HG03108 (cell line): ENCODE measurements at regions not wholly inside any gene's neighbourhood (a gene's known extent, or its start where the extent isn't known, plus 50 kb on each side); places are given as distances from the start of the nearest gene placed in this dataset.

Experiments used
- ATAC-seq: cut with Tn5 transposase; IDR thresholded peaks from one replicate; pipeline ENCODE4 v1.9.1; 2021; ENCODE audit warnings: moderate library complexity; ENCODE audit not compliant: unreplicated experiment

GRCh38 chr9:79280691-79281090, 291.1 kb upstream of the TLE4 start:
- no peak for ATAC-seq

DNA sequence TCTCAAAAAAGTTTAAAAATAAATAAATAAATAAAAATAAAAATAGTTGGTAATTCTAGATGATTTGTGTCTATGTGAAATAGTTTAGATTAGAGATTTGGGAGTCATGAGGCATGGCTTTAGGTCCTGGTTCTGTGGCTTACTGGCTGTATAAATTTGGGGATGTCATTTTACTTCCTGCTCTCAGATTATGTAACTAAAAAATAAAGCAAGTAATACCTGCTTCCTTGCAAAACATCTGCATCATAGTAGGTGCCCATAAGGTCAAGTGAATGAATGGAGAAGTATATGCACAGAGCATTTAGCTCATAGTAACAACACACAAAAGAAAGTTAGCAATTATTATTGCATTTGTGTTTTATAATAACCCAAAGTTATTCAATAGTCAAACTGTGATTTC, 287.7 kb upstream of the TLE4 start:
- no peak for ATAC-seq

- no peak for ATAC-seq
Measured at GRCh38 chr9:79286992-79287707, 284.6 kb upstream of the TLE4 start.

DNA sequence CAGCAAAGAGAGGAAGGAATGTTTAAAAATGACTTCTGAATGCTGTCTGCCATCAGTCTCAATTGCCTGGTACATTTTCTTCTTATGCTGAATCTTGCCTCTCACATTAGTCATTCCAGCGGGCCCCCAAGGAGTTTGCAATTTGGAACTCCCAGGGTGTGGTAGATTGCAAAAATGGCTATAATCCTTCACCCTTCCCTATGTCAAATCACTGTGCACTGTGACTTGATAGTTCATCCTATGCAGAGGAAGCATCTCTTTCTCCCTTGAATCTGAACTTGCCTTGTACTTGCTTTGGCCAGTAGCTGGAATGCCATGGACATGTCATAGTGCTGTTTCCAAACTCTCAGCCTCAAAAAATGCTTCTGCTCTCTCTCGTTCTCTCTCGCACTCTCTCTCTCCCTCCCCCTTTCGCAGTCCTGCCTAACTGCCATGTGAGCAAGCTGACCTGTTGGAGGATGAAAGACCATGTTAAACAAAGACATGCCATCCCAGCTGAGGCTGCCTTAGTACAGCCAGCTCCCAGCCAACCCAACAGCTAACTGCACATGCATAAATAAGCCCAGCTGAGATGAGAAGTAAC, 284.0 kb upstream of the TLE4 start:
- no peak for ATAC-seq

GRCh38 chr9:79289856-79290255, 281.9 kb upstream of the TLE4 start:
- no peak for ATAC-seq

- ATAC-seq: no peak
Measured at GRCh38 chr9:79292731-79293280, 279.0 kb upstream of the TLE4 start.

GRCh38 chr9:79300068-79300467, 271.7 kb upstream of the TLE4 start:
- no peak for ATAC-seq

- ATAC-seq: no peak
Measured at GRCh38 chr9:79301085-79301484, 270.7 kb upstream of the TLE4 start.

DNA sequence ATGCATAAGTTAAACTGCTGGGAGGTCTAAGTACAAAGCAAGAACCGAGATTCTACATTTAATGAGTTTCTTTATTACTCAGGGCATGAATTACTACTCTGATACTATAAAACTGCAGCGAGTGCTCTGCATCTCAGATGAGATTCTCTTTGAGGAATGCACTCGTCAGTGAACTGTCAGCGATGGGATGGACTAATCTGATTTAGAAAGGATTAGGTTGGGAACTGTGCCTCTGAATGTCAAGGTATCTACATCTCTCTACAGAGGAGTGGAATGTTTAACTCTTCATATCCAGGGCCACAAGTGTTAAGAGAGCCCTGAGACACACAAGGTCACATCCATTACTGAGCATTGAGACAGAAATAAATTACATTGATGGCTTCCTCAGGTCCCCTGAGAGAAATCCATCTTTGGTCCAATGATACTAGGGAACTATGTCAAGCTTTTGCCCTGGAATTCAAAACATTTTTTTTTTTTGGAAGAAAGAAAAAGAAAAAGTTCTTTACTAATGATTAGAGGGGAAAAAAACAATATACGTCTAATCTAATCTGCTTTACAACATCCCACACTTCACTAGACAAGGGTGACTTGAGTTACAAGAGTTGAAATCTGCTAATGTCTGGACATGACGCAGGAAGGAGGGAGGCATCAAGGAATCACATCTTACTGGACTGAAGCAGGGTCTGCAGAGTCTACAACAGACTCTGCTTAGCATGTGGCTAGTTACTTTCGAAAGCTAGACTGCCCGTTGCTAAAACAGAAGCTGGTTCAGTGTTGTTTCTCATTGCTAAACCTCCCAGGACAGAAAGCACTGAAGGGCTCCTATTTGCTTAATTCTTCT, 270.0 kb upstream of the TLE4 start:
- ATAC-seq: no peak

DNA sequence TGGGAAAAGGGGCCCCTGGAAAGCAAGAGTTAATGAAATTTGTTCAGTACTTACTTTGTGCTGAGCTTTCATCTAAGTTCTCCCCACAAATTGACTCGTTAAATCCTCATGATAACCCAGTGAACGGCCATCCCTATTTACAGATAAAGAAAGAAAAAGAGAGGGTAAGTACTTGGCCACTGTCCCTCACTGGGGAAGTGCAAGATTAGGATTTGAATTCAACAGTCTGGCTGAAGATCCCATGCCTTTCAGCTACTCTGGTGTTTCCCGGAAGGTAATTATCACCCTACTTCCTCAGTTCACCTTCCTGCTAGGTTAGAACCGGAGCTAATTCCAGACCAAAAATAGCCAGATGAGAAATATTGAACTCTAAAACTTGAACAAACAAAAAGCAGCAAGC, 269.2 kb upstream of the TLE4 start:
- ATAC-seq: no peak

- no peak for ATAC-seq
Measured at GRCh38 chr9:79308012-79308411, 263.8 kb upstream of the TLE4 start.

DNA sequence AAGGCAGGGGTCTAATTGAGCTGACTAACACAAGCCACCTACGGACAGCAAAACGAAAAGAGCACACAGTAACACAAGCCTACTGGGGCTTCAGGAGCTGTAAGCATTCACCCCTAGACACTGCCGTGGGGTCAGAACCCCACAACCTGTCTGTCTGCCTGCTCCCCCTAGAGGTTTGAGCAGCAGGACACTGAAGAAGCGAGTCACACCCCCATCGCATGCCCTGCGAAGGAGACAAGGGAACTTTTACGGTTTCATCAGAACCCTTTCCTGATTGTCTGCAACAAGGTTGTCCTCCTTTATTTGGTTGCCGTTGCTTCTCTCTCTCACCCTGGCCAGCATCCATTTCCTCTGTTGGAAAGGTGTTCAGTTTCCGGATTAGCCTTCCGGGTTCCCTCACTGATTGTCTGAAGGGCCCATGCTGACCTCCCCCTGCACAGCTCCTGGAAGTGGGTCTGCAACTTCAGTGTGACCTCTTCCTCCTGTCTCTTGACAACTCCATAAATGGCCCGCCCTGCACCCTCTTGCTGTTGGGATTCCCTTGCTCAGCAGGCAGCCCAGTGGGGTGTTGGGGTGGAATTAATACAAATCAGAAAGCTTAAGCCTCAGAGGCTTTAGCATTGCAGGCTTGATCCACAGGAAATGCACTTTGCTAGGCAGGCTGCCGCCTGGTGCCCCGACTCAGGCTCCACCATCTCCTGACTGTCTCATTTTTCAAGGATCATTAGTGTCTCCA, 258.9 kb upstream of the TLE4 start:
- no peak for ATAC-seq

- ATAC-seq: no peak
Measured at GRCh38 chr9:79325501-79325900, 246.3 kb upstream of the TLE4 start.

- no peak for ATAC-seq
Measured at GRCh38 chr9:79329861-79330260, 241.9 kb upstream of the TLE4 start.

DNA sequence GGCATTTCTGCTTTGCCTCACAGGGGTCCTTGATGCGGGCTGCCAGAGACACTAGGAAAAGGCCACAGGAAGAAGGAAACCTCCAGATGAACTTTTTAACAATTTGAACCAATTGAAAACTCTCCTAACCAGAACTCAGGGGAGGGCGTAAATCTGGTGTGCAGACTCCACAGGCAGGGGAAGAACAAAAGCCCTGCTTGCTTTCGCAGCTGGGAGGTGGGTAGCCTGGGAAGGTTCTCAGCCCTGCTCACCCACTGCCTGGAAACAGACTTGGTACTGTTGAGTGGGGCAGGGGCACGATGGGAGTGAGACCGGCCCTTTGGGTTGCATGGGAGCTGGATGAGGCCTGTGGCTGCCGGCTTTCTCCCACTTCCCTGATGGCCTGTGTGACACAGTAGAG, 237.8 kb upstream of the TLE4 start:
- no peak for ATAC-seq

DNA sequence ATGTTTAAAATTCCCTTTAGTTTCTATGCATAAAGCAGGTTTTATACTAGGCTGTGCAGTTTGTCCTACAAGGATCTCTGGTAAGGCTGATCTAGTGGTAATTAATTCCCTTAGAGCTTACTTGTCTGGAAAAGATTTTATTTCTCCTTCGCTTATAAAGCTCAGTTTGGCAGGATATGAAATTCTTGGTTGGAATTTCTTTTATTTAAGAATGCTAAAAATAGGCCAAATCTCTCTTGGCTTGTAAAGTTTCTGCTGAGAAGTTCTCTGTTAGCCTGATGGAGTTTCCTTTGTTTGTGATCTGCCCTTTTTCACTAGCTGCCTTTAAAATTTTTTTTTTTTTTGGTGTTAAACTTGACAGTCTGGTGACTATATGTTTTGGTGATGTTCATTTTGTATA, 237.1 kb upstream of the TLE4 start:
- no peak for ATAC-seq

- no peak for ATAC-seq
Measured at GRCh38 chr9:79335987-79336386, 235.8 kb upstream of the TLE4 start.

DNA sequence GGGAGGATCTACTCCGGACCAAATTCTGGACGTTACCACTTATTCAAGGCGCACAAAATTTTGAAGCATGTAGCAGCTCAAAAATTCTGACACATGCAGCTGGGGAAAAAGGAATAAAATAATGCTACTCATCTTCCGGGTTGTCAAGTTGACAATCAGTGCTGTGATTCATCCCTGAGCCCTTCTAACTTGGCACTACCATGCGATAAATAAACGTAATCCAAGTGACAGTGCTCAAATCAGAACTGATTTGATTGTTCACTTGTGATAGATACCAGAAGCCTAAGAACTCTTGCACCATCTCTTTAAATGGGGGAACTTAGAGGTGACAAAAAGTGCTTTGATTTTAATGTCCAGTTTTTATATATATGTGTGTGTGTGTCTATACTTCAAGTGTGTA, 230.2 kb upstream of the TLE4 start:
- ATAC-seq: no peak

- no peak for ATAC-seq
Measured at GRCh38 chr9:79346350-79347020, 225.3 kb upstream of the TLE4 start.

DNA sequence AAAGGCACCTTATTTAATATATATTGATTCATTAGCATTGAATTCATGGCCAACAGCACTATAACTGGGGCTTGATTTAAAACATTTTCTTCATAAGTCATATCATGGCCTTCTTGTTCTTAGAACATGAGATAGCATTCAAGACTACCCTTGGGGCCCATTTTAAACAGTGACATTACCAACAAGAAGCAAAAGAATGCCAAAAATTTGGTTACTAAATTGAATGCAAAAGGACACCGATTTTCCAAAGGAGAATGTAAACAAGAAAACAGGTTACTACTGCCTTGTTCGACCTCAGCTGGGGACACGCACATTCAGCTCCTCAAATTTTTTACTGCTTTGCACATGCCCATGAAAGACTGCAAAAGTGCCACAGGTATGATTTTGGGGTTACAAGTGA, 219.4 kb upstream of the TLE4 start:
- ATAC-seq: no peak
